SK-N-SH treated with all-trans-retinoic acid at 6 μM for 48 hours (cell line): ENCODE measurements at regions not wholly inside any gene's neighbourhood (a gene's known extent, or its start where the extent isn't known, plus 50 kb on each side); places are given as distances from the start of the nearest gene placed in this dataset.

Experiments
- ATAC-seq: fragments of 200-7000 bp; cut with Tn5 transposase; 3 replicates; pipeline ENCODE4 v1.9.1; 2020; ENCODE audit warnings: mild to moderate bottlenecking, moderate library complexity
- ARNTL ChIP-seq: fragments of 450-650 bp; formaldehyde crosslinking; IDR thresholded peaks from 2 replicates; pipeline ENCODE4 v1.5.0; 2020; ENCODE audit warnings: low read depth, mild to moderate bottlenecking, moderate library complexity, borderline replicate concordance
- BACH2 ChIP-seq: fragments of 250-450 bp; sonication (Bioruptor Pico); IDR thresholded peaks from 2 replicates; pipeline ENCODE4 v1.9.0; 2021; ENCODE audit warnings: mild to moderate bottlenecking, borderline replicate concordance
- CREB5 ChIP-seq: fragments of 250-450 bp; sonication (Bioruptor Pico); IDR thresholded peaks from 2 replicates; pipeline ENCODE4 v1.5.1; 2020; ENCODE audit warnings: low read depth, mild to moderate bottlenecking, moderate library complexity
- ESRRG ChIP-seq: fragments of 250-450 bp; sonication (Bioruptor Pico); IDR thresholded peaks from 2 replicates; pipeline ENCODE4 v1.6.1; 2021; ENCODE audit warnings: mild to moderate bottlenecking
- GLIS3 ChIP-seq: fragments of 250-450 bp; sonication (Bioruptor Pico); IDR thresholded peaks from 2 replicates; pipeline ENCODE4 v1.5.0; 2020; ENCODE audit warnings: mild to moderate bottlenecking, moderate library complexity
- ISL1 ChIP-seq: fragments of 250-450 bp; sonication (Bioruptor Pico); IDR thresholded peaks from 2 replicates; pipeline ENCODE4 v2.1.2; 2022; ENCODE audit warnings: mild to moderate bottlenecking, moderate library complexity
- OSR1 ChIP-seq: fragments of 250-450 bp; sonication (Bioruptor Pico); IDR thresholded peaks from 2 replicates; pipeline ENCODE4 v1.8.0; 2022; ENCODE audit warnings: moderate library complexity, mild to moderate bottlenecking, inconsistent platforms
- PATZ1 ChIP-seq: fragments of 250-450 bp; sonication (Bioruptor Pico); IDR thresholded peaks from 2 replicates; pipeline ENCODE4 v1.8.0; 2020; ENCODE audit warnings: mild to moderate bottlenecking, moderate library complexity, borderline replicate concordance
- POU6F1 ChIP-seq: fragments of 250-450 bp; sonication (Bioruptor Pico); IDR thresholded peaks from 2 replicates; pipeline ENCODE4 v1.8.0; 2021; ENCODE audit warnings: low read depth, mild to moderate bottlenecking, moderate library complexity, borderline replicate concordance
- PPARA ChIP-seq: fragments of 250-450 bp; sonication (Bioruptor Pico); IDR thresholded peaks from 2 replicates; pipeline ENCODE4 v1.5.0; 2020; ENCODE audit warnings: mild to moderate bottlenecking, borderline replicate concordance
- RARB ChIP-seq: fragments of 250-450 bp; sonication (Bioruptor Pico); IDR thresholded peaks from 2 replicates; pipeline ENCODE4 v1.8.0; 2021; ENCODE audit warnings: mild to moderate bottlenecking, moderate library complexity
- SNAI2 ChIP-seq: fragments of 250-450 bp; sonication (Bioruptor Pico); IDR thresholded peaks from 2 replicates; pipeline ENCODE4 v1.5.0; 2020; ENCODE audit warnings: mild to moderate bottlenecking, moderate library complexity
- TCF4 ChIP-seq: fragments of 250-450 bp; sonication (Bioruptor Pico); IDR thresholded peaks from 2 replicates; pipeline ENCODE4 v1.8.0; 2021; ENCODE audit warnings: mild to moderate bottlenecking, moderate library complexity, borderline replicate concordance
- TOX ChIP-seq: fragments of 250-450 bp; sonication (Bioruptor Pico); IDR thresholded peaks from 2 replicates; pipeline ENCODE4 v1.8.0; 2021; ENCODE audit warnings: mild to moderate bottlenecking, moderate library complexity, borderline replicate concordance
- ZC3H10 ChIP-seq: fragments of 250-450 bp; sonication (Bioruptor Pico); IDR thresholded peaks from 2 replicates; pipeline ENCODE4 v1.5.1; 2021; ENCODE audit warnings: mild to moderate bottlenecking, moderate library complexity
- ZFP3 ChIP-seq: fragments of 250-450 bp; sonication (Bioruptor Pico); IDR thresholded peaks from 2 replicates; pipeline ENCODE4 v1.5.0; 2020; ENCODE audit warnings: mild to moderate bottlenecking, moderate library complexity
- ZNF565 ChIP-seq: fragments of 450-650 bp; formaldehyde crosslinking; conservative IDR thresholded peaks from 2 replicates; pipeline ENCODE4 v1.5.0; 2020; ENCODE audit warnings: low read depth, mild to moderate bottlenecking, moderate library complexity
- ZNF70 ChIP-seq: fragments of 450-650 bp; formaldehyde crosslinking; IDR thresholded peaks from 2 replicates; pipeline ENCODE4 v1.5.0; 2020; ENCODE audit warnings: mild to moderate bottlenecking, moderate library complexity
- ZNF8 ChIP-seq: fragments of 450-650 bp; formaldehyde crosslinking; IDR thresholded peaks from 2 replicates; pipeline ENCODE4 v1.5.0; 2020; ENCODE audit warnings: mild to moderate bottlenecking, moderate library complexity

GRCh38 chr6:2542858-2543218 is 207.9 kb downstream of the MYLK4 start (continued):
- TF ChIP-seq GLIS3 (CRISPR knock-in tag), result no peak

- ATAC-seq, result no peak
Observed at GRCh38 chr6:2542101-2542857, 208.4 kb downstream of the MYLK4 start.

GRCh38 chr6:2536451-2536850 is 214.3 kb downstream of the MYLK4 start:
- TF ChIP-seq ZNF8 (CRISPR knock-in tag) (no peak), ZNF565 (CRISPR knock-in tag) (no peak), PATZ1 (CRISPR knock-in tag) (no peak), ZNF70 (CRISPR knock-in tag) (no peak), CREB5 (CRISPR knock-in tag) (no peak), ESRRG (CRISPR knock-in tag) (no peak)
- TF ChIP-seq, all 23 proteins: peak for 0
- no peak for ATAC-seq

More at GRCh38 chr6:2542101-2542857, 208.4 kb downstream of the MYLK4 start:
- TF ChIP-seq CREB5 (CRISPR knock-in tag) (no peak), TCF4 (CRISPR knock-in tag) (no peak), ZNF565 (CRISPR knock-in tag) (no peak), TOX (CRISPR knock-in tag) (no peak), ESRRG (CRISPR knock-in tag) (no peak)
- TF ChIP-seq, all 23 proteins: peak for 0

- ATAC-seq, result no peak
- TF ChIP-seq PPARA (CRISPR knock-in tag), result no peak
- TF ChIP-seq GLIS3 (CRISPR knock-in tag), result no peak
- no peak for TF ChIP-seq ARNTL (CRISPR knock-in tag)
Observed at GRCh38 chr6:2535506-2535905, 215.2 kb downstream of the MYLK4 start.

GRCh38 chr6:2534406-2535042 is 216.2 kb downstream of the MYLK4 start:
- ATAC-seq, result no peak

More at GRCh38 chr6:2534406-2535042, 216.2 kb downstream of the MYLK4 start:
- no peak for TF ChIP-seq POU6F1 (CRISPR knock-in tag)
- TF ChIP-seq TCF4 (CRISPR knock-in tag), result no peak
- no peak for TF ChIP-seq OSR1 (CRISPR knock-in tag)
- TF ChIP-seq RARB (CRISPR knock-in tag), result no peak
- TF ChIP-seq BACH2 (CRISPR knock-in tag), result no peak
- no peak for TF ChIP-seq ARNTL (CRISPR knock-in tag)
- no peak for TF ChIP-seq ZNF70 (CRISPR knock-in tag)
- TF ChIP-seq ISL1, result no peak
- TF ChIP-seq SNAI2 (CRISPR knock-in tag), result no peak
- no peak for TF ChIP-seq ZFP3 (CRISPR knock-in tag)
- TF ChIP-seq ZC3H10 (CRISPR knock-in tag), result no peak
- no peak for TF ChIP-seq CREB5 (CRISPR knock-in tag)
- no peak for TF ChIP-seq ESRRG (CRISPR knock-in tag)
